GM12872 (cell line): ENCODE measurements at regions not wholly inside any gene's neighbourhood (a gene's known extent, or its start where the extent isn't known, plus 50 kb on each side); places are given as distances from the start of the nearest gene placed in this dataset.

Experiments used
- CTCF ChIP-seq: IDR thresholded peaks from 3 replicates; pipeline ENCODE4 v1.5.1; 2011; ENCODE audit warnings: low read depth, mild to moderate bottlenecking, low read length, moderate library complexity; ENCODE audit not compliant: insufficient read depth

DNA sequence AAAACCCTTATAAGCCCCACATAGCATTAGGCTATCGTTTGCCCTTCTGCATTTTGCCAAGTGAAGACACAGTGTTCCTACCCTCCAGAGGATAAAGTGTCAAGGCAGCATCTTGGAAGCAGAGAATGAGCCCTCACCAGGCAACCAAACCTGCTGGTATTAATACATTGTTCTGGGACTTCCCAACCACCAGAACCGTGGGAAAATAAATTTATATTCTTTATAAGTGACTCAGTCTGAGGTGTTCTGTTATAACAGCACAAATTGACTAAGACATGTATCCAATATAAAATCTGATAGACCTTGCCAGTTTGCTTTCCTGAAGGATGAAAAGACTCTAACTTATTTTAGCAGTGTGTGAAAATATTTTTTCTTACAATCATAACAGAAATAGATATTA lies 792.5 kb upstream of the LRRC4C start:
- TF ChIP-seq CTCF: no peak

DNA sequence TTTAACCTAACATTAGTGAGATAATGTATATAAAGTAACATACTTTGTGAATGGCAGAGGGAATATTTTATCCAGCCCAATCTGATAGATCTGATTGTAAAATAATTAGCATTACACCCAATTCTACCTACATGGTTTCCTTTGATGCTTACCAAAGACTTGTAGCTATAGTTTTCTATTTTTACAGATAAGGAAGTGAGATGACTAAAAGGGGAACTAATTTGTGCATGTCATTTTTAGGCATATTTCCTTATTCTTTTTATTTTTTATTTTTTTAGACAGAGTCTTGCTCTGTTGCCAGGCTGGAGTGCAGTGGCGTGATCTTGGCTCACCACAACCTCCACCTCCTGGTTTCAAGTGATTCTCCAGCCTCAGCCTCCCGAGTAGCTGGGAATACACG lies 793.7 kb upstream of the LRRC4C start:
- no peak for TF ChIP-seq CTCF

GRCh38 chr11:42255906-42256305 lies 796.5 kb upstream of the LRRC4C start:
- no peak for TF ChIP-seq CTCF

- TF ChIP-seq CTCF: no peak
Observed at GRCh38 chr11:42257534-42257933, 798.1 kb upstream of the LRRC4C start.

DNA sequence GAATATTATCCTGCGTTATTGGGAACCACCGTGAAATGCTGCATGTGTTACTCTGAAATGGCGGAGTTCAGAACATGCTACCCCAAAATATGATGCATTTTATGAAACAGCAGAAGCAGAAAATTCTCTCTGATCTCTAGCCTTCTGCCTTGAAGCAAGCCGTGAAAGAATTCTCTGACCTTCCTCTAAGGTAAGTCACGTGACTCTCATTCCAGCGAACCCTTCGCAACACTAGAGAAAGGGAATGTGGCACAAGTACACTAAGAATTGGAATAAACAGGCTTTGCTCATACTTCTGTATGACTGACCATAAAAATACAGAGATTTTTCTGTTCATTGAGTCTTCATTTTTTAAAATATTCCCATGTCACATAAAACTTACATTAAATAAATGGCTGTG lies 805.6 kb upstream of the LRRC4C start:
- no peak for TF ChIP-seq CTCF

GRCh38 chr11:42271306-42271705 lies 811.9 kb upstream of the LRRC4C start:
- no peak for TF ChIP-seq CTCF

GRCh38 chr11:42273977-42274376 lies 814.5 kb upstream of the LRRC4C start:
- TF ChIP-seq CTCF: no peak

GRCh38 chr11:42296910-42297309 lies 837.5 kb upstream of the LRRC4C start:
- no peak for TF ChIP-seq CTCF
